PC-3 (cell line): ENCODE measurements at regions not wholly inside any gene's neighbourhood (a gene's known extent, or its start where the extent isn't known, plus 50 kb on each side); places are given as distances from the start of the nearest gene placed in this dataset.

Source experiments
- ATAC-seq: fragments of 200-7000 bp; cut with Tn5 transposase; 2 replicates; pipeline ENCODE4 v1.9.1; 2020; ENCODE audit warnings: mild to moderate bottlenecking, moderate library complexity
- BruUV-seq: library from RNA; stranded (reverse); fragments of 400-500 nt; replicated peaks from 2 replicates; lab custom pipeline; 2021; lab: Mats Ljungman, UMichigan
- CTCF ChIA-PET: fragments of 300-600 bp; sonication (Branson Sonifier 250); formaldehyde crosslinking; loops from one replicate; lab custom pipeline; 2022; ENCODE audit warnings: antibody characterized with exemption; lab: Charles Lee
- POLR2A ChIA-PET: fragments of 300-600 bp; sonication (Branson Sonifier 250); formaldehyde crosslinking; loops from one replicate; lab custom pipeline; 2022; ENCODE audit warnings: antibody characterized with exemption; ENCODE audit not compliant: unreplicated experiment; lab: Charles Lee
- DNase-seq: peaks from one replicate; pipeline ENCODE4 v3.0.0-alpha.2; 2015
- H2AFZ ChIP-seq: fragments of 300-600 bp; sonication (generic); 2 replicates; pipeline ENCODE4 v1.6.0; 2016; ENCODE audit warnings: antibody characterized with exemption, low read length
- H3F3A ChIP-seq: fragments of 300-600 bp; sonication (generic); one replicate; pipeline ENCODE4 v1.6.0; 2017; ENCODE audit warnings: antibody characterized with exemption, low read length, control low read depth, mild to moderate bottlenecking; ENCODE audit not compliant: unreplicated experiment
- H3K27ac ChIP-seq: fragments of 300-600 bp; sonication (generic); 2 replicates; pipeline ENCODE4 v1.5.1; 2016; ENCODE audit warnings: mild to moderate bottlenecking, low read length
- H3K27me3 ChIP-seq: fragments of 300-600 bp; sonication (generic); 2 replicates; pipeline ENCODE4 v1.6.1; 2016; ENCODE audit warnings: low read length, mixed read lengths
- H3K36me3 ChIP-seq: fragments of 300-600 bp; sonication (generic); 2 replicates; pipeline ENCODE4 v1.6.1; 2016; ENCODE audit warnings: low read depth, mixed run types, low read length, mixed read lengths
- H3K4me1 ChIP-seq: fragments of 300-600 bp; sonication (generic); 2 replicates; pipeline ENCODE4 v1.5.1; 2016; ENCODE audit warnings: low read length; ENCODE audit not compliant: insufficient read depth
- H3K4me2 ChIP-seq: fragments of 300-600 bp; sonication (generic); 2 replicates; pipeline ENCODE4 v1.6.0; 2016; ENCODE audit warnings: low read length
- H3K4me3 ChIP-seq: fragments of 300-600 bp; sonication (generic); 2 replicates; pipeline ENCODE4 v1.5.1; 2016; ENCODE audit warnings: mild to moderate bottlenecking, low read length, mixed read lengths
- H3K79me2 ChIP-seq: fragments of 300-600 bp; sonication (generic); 2 replicates; pipeline ENCODE4 v1.6.1; 2017; ENCODE audit warnings: low read length, mixed read lengths
- H3K9ac ChIP-seq: fragments of 300-600 bp; sonication (generic); 2 replicates; pipeline ENCODE4 v1.6.0; 2016; ENCODE audit warnings: mild to moderate bottlenecking, low read length
- H3K9me2 ChIP-seq: fragments of 300-600 bp; sonication (generic); replicated peaks from 2 replicates; pipeline ENCODE4 v1.6.1; 2016; ENCODE audit warnings: mixed run types, low read length, mixed read lengths
- H3K9me3 ChIP-seq: fragments of 300-600 bp; sonication (generic); 2 replicates; pipeline ENCODE4 v1.6.1; 2016; ENCODE audit warnings: low read length, mixed read lengths
- H4K20me1 ChIP-seq: fragments of 300-600 bp; sonication (generic); 2 replicates; pipeline ENCODE4 v1.6.1; 2016; ENCODE audit warnings: low read length, mixed read lengths
- CTCF ChIP-seq: fragments of 300-600 bp; sonication (generic); conservative IDR thresholded peaks from 2 replicates; pipeline ENCODE4 v1.5.1; 2017; ENCODE audit warnings: antibody characterized with exemption, low read depth, mild to moderate bottlenecking, low read length
- EZH2 ChIP-seq: fragments of 300-600 bp; sonication (generic); IDR thresholded peaks from one replicate; pipeline ENCODE4 v1.6.1; 2017; ENCODE audit warnings: antibody characterized with exemption, mild to moderate bottlenecking, low read length; ENCODE audit not compliant: unreplicated experiment
- EZH2phosphoT487 ChIP-seq: fragments of 300-600 bp; sonication (generic); IDR thresholded peaks from 2 replicates; pipeline ENCODE4 v1.6.1; 2018; ENCODE audit warnings: mild to moderate bottlenecking, antibody characterized with exemption, low read length, borderline replicate concordance
- intact Hi-C: fragments of 100-400 bp; cut with micrococcal nuclease; formaldehyde crosslinking; loops from 2 replicates; pipeline ENCODE4 v1.9.0; 2023

DNA sequence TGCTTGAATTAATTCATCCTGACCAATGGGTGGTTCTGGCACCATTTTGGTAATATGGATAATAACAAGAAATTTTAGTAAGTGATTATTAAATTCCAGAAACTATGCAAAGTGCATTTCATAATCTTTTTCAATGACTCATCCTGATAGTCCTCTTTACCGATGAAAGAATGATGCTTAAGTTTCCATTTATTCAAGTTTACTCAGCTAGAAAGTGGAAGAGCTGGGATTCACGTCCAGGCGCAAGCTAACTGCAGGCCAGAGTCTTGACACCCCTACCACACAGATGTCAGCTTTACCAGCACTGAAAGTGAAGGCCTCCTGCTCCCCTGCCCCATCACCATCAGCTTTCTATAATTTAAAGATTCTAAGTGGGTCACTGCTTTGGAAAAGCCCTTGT is 493.5 kb upstream of the WWC1 start:
- TF ChIP-seq EZH2phosphoT487 (no peak), EZH2 (no peak), CTCF (no peak)
- Histone ChIP-seq H3K36me3 (no peaks in the 10 kb centered on the region), H3K4me1 (no peaks in the 10 kb centered on the region), H3K4me2 (no peak overlapping the region), H3K9me2 (no peaks in the 10 kb centered on the region), H4K20me1 (no peaks in the 10 kb centered on the region), H3F3A (no peaks in the 10 kb centered on the region), H3K27ac (no peak overlapping the region), H2AFZ (no peak overlapping the region), H3K9ac (no peak overlapping the region), H3K79me2 (no peaks in the 10 kb centered on the region), H3K27me3 (peaks cover 20% of the 10 kb centered on the region; the same call in 1 of the 2 replicates), H3K4me3 (no peak overlapping the region), H3K9me3 (no peaks in the 10 kb centered on the region)
- intact Hi-C loops = loop anchor here (10.0 kb wide), 1 partner anchor 257 kb away; no protein-coding TSS in a partner anchor
- POLR2A ChIA-PET = no interaction called here
- ATAC-seq (no peak), DNase-seq (no peak)
- CTCF ChIA-PET = no interaction called here
- BruUV-seq = no TSS peak

GRCh38 chr5:167798448-167798847 is 493.0 kb upstream of the WWC1 start:
- no peak overlapping the region for H3K4me2 ChIP-seq
- CTCF ChIA-PET = no interaction called here

DNA sequence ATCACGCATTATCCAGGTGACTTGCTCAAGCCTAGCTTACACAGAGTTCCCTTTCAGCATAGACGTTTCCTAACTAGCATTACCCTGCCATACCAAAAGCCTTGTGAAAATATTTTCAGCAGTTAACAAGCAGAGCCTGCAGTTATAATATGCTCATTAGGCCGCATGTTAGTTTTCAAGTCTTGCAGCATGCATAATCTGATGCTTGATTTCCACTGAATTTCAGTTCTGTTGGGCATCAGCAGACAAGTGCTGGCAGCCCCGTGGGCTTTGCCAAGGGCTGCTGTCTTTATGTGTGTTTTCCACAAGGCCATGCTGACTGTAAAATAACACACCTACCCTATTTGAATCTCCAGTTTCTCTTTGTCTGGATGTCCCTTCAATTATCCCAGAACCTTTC is 491.0 kb upstream of the WWC1 start:
- H3K9me2 ChIP-seq = no peaks in the 10 kb centered on the region
- ChIA-PET POLR2A (no interaction called here), CTCF (no interaction called here)
- no peaks in the 10 kb centered on the region for H3K36me3 ChIP-seq
- BruUV-seq = no TSS peak
- H3K79me2 ChIP-seq = no peaks in the 10 kb centered on the region
- H3K4me1 ChIP-seq = no peaks in the 10 kb centered on the region
- H3K27ac ChIP-seq = no peak overlapping the region
- TF ChIP-seq EZH2 = no peak
- no peak for TF ChIP-seq EZH2phosphoT487
- no peak for TF ChIP-seq CTCF
- no peaks in the 10 kb centered on the region for H3K9me3 ChIP-seq
- H3K27me3 ChIP-seq = peaks cover 31% of the 10 kb centered on the region; the same call in 1 of the 2 replicates
- no peak overlapping the region for H3K4me2 ChIP-seq
- ATAC-seq = no peak
- H3K9ac ChIP-seq = no peak overlapping the region
- intact Hi-C loops = no loop called here
- H3K4me3 ChIP-seq = no peak overlapping the region
- H4K20me1 ChIP-seq = no peaks in the 10 kb centered on the region
- DNase-seq = no peak
- H3F3A ChIP-seq = no peaks in the 10 kb centered on the region
- no peak overlapping the region for H2AFZ ChIP-seq

More at GRCh38 chr5:167798448-167798847, 493.0 kb upstream of the WWC1 start:
- Histone ChIP-seq H4K20me1 (no peaks in the 10 kb centered on the region), H3K9me2 (no peaks in the 10 kb centered on the region), H3F3A (no peaks in the 10 kb centered on the region), H3K4me1 (no peaks in the 10 kb centered on the region), H3K27ac (no peak overlapping the region), H3K9ac (no peak overlapping the region), H3K79me2 (no peaks in the 10 kb centered on the region), H3K4me3 (no peak overlapping the region), H3K36me3 (no peaks in the 10 kb centered on the region), H2AFZ (no peak overlapping the region), H3K27me3 (peaks cover 22% of the 10 kb centered on the region; the same call in 1 of the 2 replicates), H3K9me3 (no peaks in the 10 kb centered on the region)
- POLR2A ChIA-PET = no interaction called here
- BruUV-seq = no TSS peak
- no peak for DNase-seq
- TF ChIP-seq EZH2 = no peak
- ATAC-seq = no peak
- intact Hi-C loops = loop anchor here (10.0 kb wide), 1 partner anchor 256 kb away; no protein-coding TSS in a partner anchor
